Kidney epithelial cell (primary cell): ENCODE measurements at regions not wholly inside any gene's neighbourhood (a gene's known extent, or its start where the extent isn't known, plus 50 kb on each side); places are given as distances from the start of the nearest gene placed in this dataset.
"Not testable (repeated sequence)": the region's sequence is repeated elsewhere in the genome, so short reads cannot be mapped to it uniquely, and the experiment has no call there.

ENCODE experiments used
- DNase-seq: peaks from one replicate; pipeline ENCODE4 v3.0.0-alpha.2; 2010; ENCODE audit warnings: low read depth
- H3K27me3 ChIP-seq: 2 replicates; pipeline ENCODE4 v1.6.0; 2011; ENCODE audit warnings: low read length; ENCODE audit not compliant: control insufficient read depth, insufficient read depth
- H3K36me3 ChIP-seq: 2 replicates; pipeline ENCODE4 v1.5.1; 2011; ENCODE audit warnings: low read length; ENCODE audit not compliant: control insufficient read depth, insufficient read depth
- H3K4me3 ChIP-seq: 2 replicates; pipeline ENCODE4 v1.5.1; 2011; ENCODE audit warnings: low read depth, mild to moderate bottlenecking, control low read depth, low read length

DNA sequence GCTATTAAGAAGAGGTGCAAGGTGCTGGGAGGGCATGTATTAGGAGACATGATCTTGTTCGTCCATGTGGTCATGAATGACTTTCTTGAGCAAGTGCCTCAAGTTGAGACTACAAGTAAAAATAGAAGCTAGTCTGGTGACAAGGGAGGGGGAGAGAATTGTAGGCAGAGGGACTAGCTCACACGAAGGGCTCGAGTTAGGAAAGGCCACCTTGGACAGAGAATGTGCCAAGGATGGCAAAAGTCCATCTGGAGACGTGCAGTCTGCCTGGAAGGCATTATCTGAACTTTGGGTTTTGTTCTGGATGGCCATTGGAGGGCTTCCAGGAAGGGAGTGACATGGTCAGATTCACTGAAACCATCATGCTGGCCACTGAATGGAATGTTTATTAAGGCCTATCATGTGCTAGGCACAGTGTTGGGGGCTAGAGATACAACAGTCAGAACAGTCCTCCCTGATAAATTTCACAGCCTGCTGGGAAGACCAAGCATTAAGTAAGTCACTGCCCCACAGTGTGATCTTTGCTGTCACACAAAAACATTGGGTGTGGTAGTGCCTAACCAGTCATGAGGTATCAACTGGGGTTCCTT is 251.3 kb upstream of the NBPF12 start:
- H3K36me3 ChIP-seq, H3K4me3 ChIP-seq, H3K27me3 ChIP-seq, DNase-seq: not testable (repeated sequence)

- not testable (repeated sequence) for DNase-seq, H3K27me3 ChIP-seq, H3K4me3 ChIP-seq, H3K36me3 ChIP-seq
Observed at GRCh38 chr1:146683126-146683429, 255.0 kb upstream of the NBPF12 start.

GRCh38 chr1:146682227-146683125 is 255.6 kb upstream of the NBPF12 start:
- DNase-seq, H3K27me3 ChIP-seq, H3K4me3 ChIP-seq, H3K36me3 ChIP-seq: not testable (repeated sequence)

DNA sequence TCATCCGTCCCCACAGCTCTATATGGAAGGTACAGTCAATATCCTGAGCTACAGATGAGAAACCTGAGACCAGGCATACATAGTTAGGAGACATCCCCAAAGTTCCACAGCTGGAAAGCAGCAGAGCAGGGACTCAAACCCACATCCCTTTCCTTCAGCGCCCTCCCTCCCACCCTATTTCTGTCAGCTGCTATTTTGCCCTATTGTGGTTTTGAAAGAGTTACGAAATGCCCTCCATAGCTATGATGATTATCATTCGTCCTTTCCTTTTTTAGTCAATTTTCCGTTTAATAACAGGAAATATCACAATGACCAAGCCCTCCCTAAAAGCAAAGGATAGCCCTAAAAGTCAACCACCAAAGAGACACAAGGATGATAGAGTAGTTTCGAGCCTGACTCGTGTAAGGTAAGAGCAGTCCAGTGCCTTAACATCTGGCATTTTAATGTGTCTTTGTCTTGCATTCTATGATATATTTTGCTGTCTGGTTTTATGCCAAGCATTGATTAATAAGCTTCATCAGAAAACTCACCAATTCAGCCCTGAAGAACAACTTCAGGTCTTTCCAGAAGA is 264.3 kb upstream of the NBPF12 start:
- not testable (repeated sequence) for H3K27me3 ChIP-seq, DNase-seq, H3K36me3 ChIP-seq, H3K4me3 ChIP-seq

GRCh38 chr1:146672608-146673007 is 265.5 kb upstream of the NBPF12 start:
- not testable (repeated sequence) for DNase-seq, H3K36me3 ChIP-seq, H3K27me3 ChIP-seq, H3K4me3 ChIP-seq

DNA sequence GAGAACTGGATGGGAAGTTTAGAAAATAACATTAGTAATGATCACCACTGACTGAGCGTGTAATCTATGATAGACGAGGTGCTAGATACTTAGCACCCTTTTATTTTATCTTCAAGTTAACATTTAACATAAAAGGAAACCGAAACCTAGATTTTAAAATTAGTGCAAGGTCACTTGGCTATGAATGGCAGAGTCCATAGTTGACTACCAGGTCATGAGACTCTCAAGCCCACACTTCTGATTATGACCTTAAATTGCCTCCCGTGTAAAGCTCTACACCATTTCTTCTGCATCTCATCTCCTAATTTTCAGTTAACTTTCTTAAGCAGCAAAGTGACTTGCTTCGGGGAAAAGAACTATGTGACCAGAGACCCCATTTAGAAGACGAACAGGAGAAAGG is 266.5 kb upstream of the NBPF12 start:
- DNase-seq, H3K36me3 ChIP-seq, H3K27me3 ChIP-seq, H3K4me3 ChIP-seq: not testable (repeated sequence)

DNA sequence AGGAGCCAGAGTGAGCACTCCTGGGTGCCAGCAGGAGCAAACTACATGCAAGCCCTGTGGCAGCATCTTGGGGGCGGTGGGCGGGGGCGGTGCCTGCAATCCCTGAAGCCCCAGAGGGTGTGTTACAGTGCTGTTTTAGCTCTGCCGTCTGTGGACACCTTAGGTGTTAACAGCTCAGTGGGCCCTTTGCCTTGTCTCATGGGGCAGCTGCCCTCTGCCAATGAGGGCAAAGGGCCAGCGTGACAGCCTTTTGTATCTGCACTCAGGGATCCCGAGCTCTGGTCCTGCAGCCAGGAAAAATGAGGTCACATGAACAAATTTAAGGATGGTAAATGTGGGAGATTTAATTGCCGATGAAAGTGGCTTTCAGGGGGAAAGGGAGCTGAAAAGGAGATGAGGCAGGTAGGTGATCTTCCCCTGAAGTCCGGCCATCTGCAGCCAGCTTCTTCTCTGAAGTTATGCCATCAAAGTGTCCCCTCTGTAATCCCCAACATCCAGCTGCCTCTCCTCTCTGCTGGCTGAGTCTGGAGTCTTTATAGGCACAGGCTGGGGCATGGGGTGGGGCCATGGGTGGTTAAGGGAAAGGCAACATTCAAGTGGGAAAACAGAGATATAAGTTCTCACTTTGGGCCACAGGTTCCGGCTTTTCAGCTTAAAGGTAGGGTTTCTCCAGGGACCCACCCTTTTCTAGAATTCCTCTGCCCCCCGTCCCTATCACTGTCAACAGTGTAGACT is 267.1 kb upstream of the NBPF12 start:
- not testable (repeated sequence) for H3K27me3 ChIP-seq, DNase-seq, H3K4me3 ChIP-seq, H3K36me3 ChIP-seq

DNA sequence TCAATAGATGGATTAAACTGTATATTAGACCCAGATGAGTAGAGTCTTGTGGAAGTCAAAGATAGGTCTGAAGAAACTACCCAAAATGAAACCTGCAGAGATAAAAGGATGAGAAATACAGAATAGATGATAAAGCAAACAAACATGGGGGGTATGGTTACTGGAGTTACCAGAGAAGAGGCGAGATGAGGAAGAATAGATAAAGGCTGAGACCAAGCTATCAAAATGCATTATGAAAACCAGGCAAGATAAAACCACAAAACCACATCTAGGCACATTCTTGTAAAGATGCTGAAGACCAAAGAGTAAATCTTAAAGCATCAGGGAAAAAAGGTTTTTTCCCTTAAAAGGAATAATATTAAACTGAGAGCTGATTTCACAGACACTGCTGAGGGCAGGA is 271.8 kb upstream of the NBPF12 start:
- H3K4me3 ChIP-seq, H3K36me3 ChIP-seq, H3K27me3 ChIP-seq, DNase-seq: not testable (repeated sequence)

- H3K36me3 ChIP-seq, DNase-seq, H3K4me3 ChIP-seq, H3K27me3 ChIP-seq: not testable (repeated sequence)
Observed at GRCh38 chr1:146660242-146660641, 277.9 kb upstream of the NBPF12 start.

DNA sequence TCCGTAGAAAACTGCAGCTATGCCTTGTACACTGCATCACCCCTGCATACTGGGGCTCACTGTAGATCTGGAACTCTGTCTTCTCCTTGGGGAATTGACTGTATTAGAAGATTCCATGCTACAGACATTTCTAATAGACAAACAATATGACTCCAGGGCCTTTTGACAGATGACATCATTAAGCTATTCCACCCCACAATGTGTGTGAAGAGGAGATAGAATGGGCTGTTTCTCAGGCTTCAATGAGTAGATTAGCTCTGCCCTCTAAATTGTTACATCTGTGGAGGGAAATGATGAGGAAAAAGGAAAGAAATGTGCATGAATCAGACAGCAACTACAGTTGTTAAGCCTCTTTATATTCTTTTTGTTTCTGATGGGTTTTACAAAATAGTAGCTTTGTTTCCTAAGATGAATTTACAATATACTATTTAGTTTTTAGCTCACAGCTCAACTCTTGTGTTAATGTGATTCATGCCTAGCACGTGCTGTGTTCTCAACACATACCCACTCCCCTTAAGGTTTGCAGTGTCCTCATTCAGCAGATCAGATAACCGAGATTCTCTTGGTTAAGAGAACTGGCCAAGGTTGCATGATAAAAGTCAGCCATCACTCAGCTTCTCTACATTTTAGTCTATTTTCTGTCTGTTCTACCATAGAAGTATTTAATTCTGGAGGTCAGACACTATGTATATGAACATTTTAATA is 281.6 kb upstream of the NBPF12 start:
- not testable (repeated sequence) for DNase-seq, H3K27me3 ChIP-seq, H3K4me3 ChIP-seq, H3K36me3 ChIP-seq

GRCh38 chr1:146654763-146655162 is 283.4 kb upstream of the NBPF12 start:
- not testable (repeated sequence) for H3K36me3 ChIP-seq, DNase-seq, H3K4me3 ChIP-seq, H3K27me3 ChIP-seq

- H3K27me3 ChIP-seq, H3K4me3 ChIP-seq, H3K36me3 ChIP-seq, DNase-seq: not testable (repeated sequence)
Observed at GRCh38 chr1:146645978-146646604, 292.0 kb upstream of the NBPF12 start.

DNA sequence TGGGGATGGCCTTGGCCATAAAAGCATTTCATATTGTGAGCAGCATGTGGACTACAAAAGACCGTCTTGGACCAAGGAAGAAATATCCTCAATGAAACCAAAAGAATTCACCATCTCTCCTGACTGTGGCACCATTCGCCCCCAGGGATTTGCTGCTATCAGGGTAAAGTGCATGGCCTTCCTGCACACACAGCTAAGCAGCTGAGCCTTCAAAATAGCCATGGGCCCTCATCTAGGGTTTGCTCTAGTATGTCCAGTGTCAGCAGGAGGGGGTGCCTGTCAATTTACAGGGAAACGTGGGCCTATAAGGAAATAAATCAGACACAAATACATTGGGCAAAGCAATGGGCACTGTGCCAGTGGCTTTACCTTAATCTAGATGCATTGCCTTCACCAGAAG is 296.6 kb upstream of the NBPF12 start:
- not testable (repeated sequence) for H3K4me3 ChIP-seq, DNase-seq, H3K27me3 ChIP-seq, H3K36me3 ChIP-seq

- H3K4me3 ChIP-seq, DNase-seq, H3K36me3 ChIP-seq, H3K27me3 ChIP-seq: not testable (repeated sequence)
Observed at GRCh38 chr1:146640671-146641070, 297.5 kb upstream of the NBPF12 start.
